Progenitor cell of endocrine pancreas (in vitro differentiated cells): ENCODE measurements at regions not wholly inside any gene's neighbourhood (a gene's known extent, or its start where the extent isn't known, plus 50 kb on each side); places are given as distances from the start of the nearest gene placed in this dataset.

Source experiments
- DNase-seq: peaks from one replicate; pipeline ENCODE4 v3.0.0; 2021; ENCODE audit warnings: low spot score; ENCODE audit not compliant: unreplicated experiment
- H3K27ac Mint-ChIP-seq: 2 replicates; pipeline ENCODE4 v1.8.0; 2021; ENCODE audit warnings: mild to moderate bottlenecking, moderate library complexity, mixed read lengths
- H3K27me3 Mint-ChIP-seq: 2 replicates; pipeline ENCODE4 v1.8.0; 2021; ENCODE audit warnings: mixed read lengths
- H3K36me3 Mint-ChIP-seq: 2 replicates; pipeline ENCODE4 v1.8.0; 2022; ENCODE audit warnings: mixed read lengths; ENCODE audit not compliant: insufficient read depth
- H3K4me1 Mint-ChIP-seq: 2 replicates; pipeline ENCODE4 v1.8.0; 2021; ENCODE audit warnings: low read depth, mixed read lengths
- H3K4me3 Mint-ChIP-seq: 2 replicates; pipeline ENCODE4 v1.8.0; 2021; ENCODE audit warnings: low read depth, mild to moderate bottlenecking, moderate library complexity, mixed read lengths
- H3K9me3 Mint-ChIP-seq: 2 replicates; pipeline ENCODE4 v1.8.0; 2021; ENCODE audit warnings: low read depth, mixed read lengths
- CTCF ChIP-seq: fragments of 200-600 bp; sonication (generic); IDR thresholded peaks from one replicate; pipeline ENCODE4 v1.5.0; 2021; ENCODE audit warnings: antibody characterized with exemption, mild to moderate bottlenecking; ENCODE audit not compliant: unreplicated experiment

- Mint-ChIP-seq H3K4me1 (no peaks in the 10 kb centered on the region), H3K27me3 (no peaks in the 10 kb centered on the region), H3K36me3 (no peaks in the 10 kb centered on the region), H3K9me3 (peaks cover 16% of the 10 kb centered on the region), H3K27ac (no peak overlapping the region), H3K4me3 (no peak overlapping the region)
- DNase-seq, result no peak
- no peak for TF ChIP-seq CTCF
These were observed 506.1 kb downstream of the CDH11 start for GRCh38 chr16:64615630-64616280.

GRCh38 chr16:64596196-64596595 is 525.7 kb downstream of the CDH11 start:
- H3K9me3 Mint-ChIP-seq, result no peaks in the 10 kb centered on the region
- H3K4me1 Mint-ChIP-seq, result peaks cover 5% of the 10 kb centered on the region
- H3K36me3 Mint-ChIP-seq, result no peaks in the 10 kb centered on the region
- no peak overlapping the region for H3K4me3 Mint-ChIP-seq
- no peaks in the 10 kb centered on the region for H3K27me3 Mint-ChIP-seq
- no peak for TF ChIP-seq CTCF
- DNase-seq, result no peak
- H3K27ac Mint-ChIP-seq, result no peak overlapping the region

GRCh38 chr16:64590513-64590912 is 531.4 kb downstream of the CDH11 start:
- no peak overlapping the region for H3K4me3 Mint-ChIP-seq
- peaks cover 3% of the 10 kb centered on the region for H3K9me3 Mint-ChIP-seq
- no peak for DNase-seq
- H3K36me3 Mint-ChIP-seq, result no peaks in the 10 kb centered on the region
- TF ChIP-seq CTCF, result no peak
- H3K27me3 Mint-ChIP-seq, result no peaks in the 10 kb centered on the region
- no peak overlapping the region for H3K27ac Mint-ChIP-seq
- H3K4me1 Mint-ChIP-seq, result no peaks in the 10 kb centered on the region

GRCh38 chr16:64589836-64590235 is 532.0 kb downstream of the CDH11 start:
- DNase-seq, result no peak
- TF ChIP-seq CTCF, result no peak
- Mint-ChIP-seq H3K36me3 (no peaks in the 10 kb centered on the region), H3K27me3 (no peaks in the 10 kb centered on the region), H3K27ac (no peak overlapping the region), H3K9me3 (peaks cover 3% of the 10 kb centered on the region), H3K4me1 (no peaks in the 10 kb centered on the region), H3K4me3 (no peak overlapping the region)

GRCh38 chr16:64586781-64587180 is 535.1 kb downstream of the CDH11 start:
- H3K27ac Mint-ChIP-seq, result no peak overlapping the region
- H3K4me3 Mint-ChIP-seq, result no peak overlapping the region
- H3K4me1 Mint-ChIP-seq, result no peaks in the 10 kb centered on the region
- DNase-seq, result no peak
- no peak for TF ChIP-seq CTCF
- no peaks in the 10 kb centered on the region for H3K27me3 Mint-ChIP-seq
- no peaks in the 10 kb centered on the region for H3K36me3 Mint-ChIP-seq
- H3K9me3 Mint-ChIP-seq, result peaks cover 3% of the 10 kb centered on the region
